ENCODE measurements at regions not wholly inside any gene's neighbourhood (a gene's known extent, or its start where the extent isn't known, plus 50 kb on each side); places are given as distances from the start of the nearest gene placed in this dataset.

DNA sequence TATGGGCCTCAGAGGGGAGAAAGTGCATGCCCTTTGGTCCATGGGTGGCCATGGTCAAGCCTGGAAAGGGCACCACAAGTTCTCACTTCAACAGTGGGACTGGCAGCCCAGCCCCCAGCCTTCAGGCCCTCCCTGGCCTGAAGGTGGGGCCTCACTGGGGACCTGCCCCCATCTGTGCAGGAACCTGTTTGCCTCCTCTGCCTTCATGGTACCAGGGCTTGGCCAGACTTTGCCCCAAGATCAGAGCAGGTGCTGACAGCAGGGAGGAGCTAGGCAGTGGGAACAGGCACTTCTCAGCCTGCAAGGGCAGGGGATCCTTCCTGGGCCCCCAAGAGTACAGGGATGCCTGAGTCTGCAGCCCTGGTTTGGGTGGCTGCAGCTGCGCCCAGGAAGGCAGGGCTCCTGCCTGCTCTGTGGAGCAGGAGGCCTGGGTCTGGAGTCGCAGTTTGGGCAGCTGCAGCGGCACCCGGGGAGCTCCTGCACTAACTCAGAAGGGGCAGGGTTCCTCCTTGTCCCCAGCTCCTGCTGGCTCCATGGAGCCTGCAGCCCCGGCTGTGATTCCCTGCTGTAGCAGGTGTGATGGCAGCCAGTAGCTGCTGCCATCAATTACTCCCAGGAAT, 460.1 kb upstream of the NCAM2 start:
- no peaks in the 10 kb centered on the region for H3K4me1 Mint-ChIP-seq
- Histone ChIP-seq H3K4me1 (ENCODE audit: control insufficient read depth, insufficient read depth, low read length) (no peaks in the 10 kb centered on the region), H3K4me3 (ENCODE audit: low read length) (no peak overlapping the region), H3K27ac (ENCODE audit: low read depth, low read length) (no peak overlapping the region), H3K27me3 (ENCODE audit: control insufficient read depth, insufficient read depth, low read length, poor library complexity, severe bottlenecking) (no peaks in the 10 kb centered on the region), H3K36me3 (ENCODE audit: control insufficient read depth, insufficient read depth, low read length) (no peaks in the 10 kb centered on the region), H3K9me3 (ENCODE audit: control insufficient read depth, low read length) (no peaks in the 10 kb centered on the region), H3K9ac (ENCODE audit: extremely low read depth, low read length, poor library complexity, severe bottlenecking) (no peak overlapping the region)
- H3K9me3 Mint-ChIP-seq: no peaks in the 10 kb centered on the region
- TF ChIP-seq, protein P1, sequence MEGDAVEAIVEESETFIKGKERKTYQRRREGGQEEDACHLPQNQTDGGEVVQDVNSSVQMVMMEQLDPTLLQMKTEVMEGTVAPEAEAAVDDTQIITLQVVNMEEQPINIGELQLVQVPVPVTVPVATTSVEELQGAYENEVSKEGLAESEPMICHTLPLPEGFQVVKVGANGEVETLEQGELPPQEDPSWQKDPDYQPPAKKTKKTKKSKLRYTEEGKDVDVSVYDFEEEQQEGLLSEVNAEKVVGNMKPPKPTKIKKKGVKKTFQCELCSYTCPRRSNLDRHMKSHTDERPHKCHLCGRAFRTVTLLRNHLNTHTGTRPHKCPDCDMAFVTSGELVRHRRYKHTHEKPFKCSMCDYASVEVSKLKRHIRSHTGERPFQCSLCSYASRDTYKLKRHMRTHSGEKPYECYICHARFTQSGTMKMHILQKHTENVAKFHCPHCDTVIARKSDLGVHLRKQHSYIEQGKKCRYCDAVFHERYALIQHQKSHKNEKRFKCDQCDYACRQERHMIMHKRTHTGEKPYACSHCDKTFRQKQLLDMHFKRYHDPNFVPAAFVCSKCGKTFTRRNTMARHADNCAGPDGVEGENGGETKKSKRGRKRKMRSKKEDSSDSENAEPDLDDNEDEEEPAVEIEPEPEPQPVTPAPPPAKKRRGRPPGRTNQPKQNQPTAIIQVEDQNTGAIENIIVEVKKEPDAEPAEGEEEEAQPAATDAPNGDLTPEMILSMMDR (conservative IDR thresholded peaks at IDR 0.05): no peak
- no peak overlapping the region for H3K4me3 Mint-ChIP-seq
- no peaks in the 10 kb centered on the region for H3K36me3 Mint-ChIP-seq (ENCODE audit: low read depth)
- no peak for DNase-seq
- WGBS, 2 experiments (ENCODE audit: insufficient coverage in 1 of 2, insufficient read length in 1 of 2): 89 to 95% methylated on average over 4 to 5 of the region's 5 CpGs
- no peaks in the 10 kb centered on the region for H3K27me3 Mint-ChIP-seq (ENCODE audit: insufficient read depth)
- H3K27ac Mint-ChIP-seq: no peak overlapping the region

DNA sequence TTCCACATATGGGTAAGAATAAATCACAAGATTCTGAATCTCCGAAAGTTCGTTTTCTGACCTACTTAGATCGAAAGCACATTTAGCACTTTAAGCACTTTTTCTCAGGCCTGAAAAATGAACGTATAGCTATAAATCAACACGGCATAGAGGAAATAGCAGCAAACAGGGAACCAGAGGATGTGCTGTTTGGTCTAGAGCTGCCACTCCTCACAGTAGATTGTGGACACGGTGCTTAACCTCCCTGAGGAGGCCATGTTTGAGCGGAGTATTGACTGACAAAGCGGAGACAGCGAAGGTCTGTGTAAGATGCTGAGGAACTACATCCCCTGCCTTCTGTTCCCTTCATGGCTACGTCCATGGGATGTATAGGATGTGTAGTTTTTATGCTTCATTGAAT, 452.8 kb upstream of the NCAM2 start:
- H3K27ac ChIP-seq (ENCODE audit: low read depth, low read length): no peak overlapping the region
- no peaks in the 10 kb centered on the region for H3K36me3 ChIP-seq (ENCODE audit: control insufficient read depth, insufficient read depth, low read length)
- H3K9me3 ChIP-seq (ENCODE audit: control insufficient read depth, low read length): no peaks in the 10 kb centered on the region
- WGBS, 2 experiments (ENCODE audit: insufficient coverage in 1 of 2, insufficient read length in 1 of 2): 94 to 98% methylated on average over 4 to 10 of the region's 10 CpGs
- TF ChIP-seq, protein P1 (conservative IDR thresholded peaks at IDR 0.05): no peak
- no peak for DNase-seq
- Mint-ChIP-seq H3K36me3 (ENCODE audit: low read depth) (no peaks in the 10 kb centered on the region), H3K4me1 (no peaks in the 10 kb centered on the region), H3K27me3 (ENCODE audit: insufficient read depth) (no peaks in the 10 kb centered on the region), H3K9me3 (no peaks in the 10 kb centered on the region), H3K4me3 (no peak overlapping the region), H3K27ac (no peak overlapping the region)
- no peaks in the 10 kb centered on the region for H3K4me1 ChIP-seq (ENCODE audit: control insufficient read depth, insufficient read depth, low read length)
- no peaks in the 10 kb centered on the region for H3K27me3 ChIP-seq (ENCODE audit: control insufficient read depth, insufficient read depth, low read length, poor library complexity, severe bottlenecking)
- H3K4me3 ChIP-seq (ENCODE audit: low read length): no peak overlapping the region
- no peak overlapping the region for H3K9ac ChIP-seq (ENCODE audit: extremely low read depth, low read length, poor library complexity, severe bottlenecking)

DNA sequence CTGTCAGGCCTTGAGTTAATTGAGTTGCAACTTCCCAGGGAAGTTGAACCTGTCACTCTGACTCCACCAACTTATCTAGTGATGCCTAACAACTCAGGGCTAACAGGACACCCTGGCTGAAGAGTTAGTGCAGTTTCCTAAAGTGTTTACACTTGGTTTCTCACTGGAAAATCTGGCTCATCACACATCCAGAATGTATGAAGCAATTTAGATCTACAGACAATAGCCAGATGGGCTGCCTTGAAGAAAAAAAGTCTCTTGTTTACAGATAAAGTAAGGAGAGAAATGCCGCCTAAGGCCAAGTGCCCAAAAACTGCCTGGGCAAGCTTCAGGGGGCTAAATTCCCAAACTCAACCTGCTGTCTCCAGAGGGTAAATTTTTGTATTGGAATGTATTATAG, 446.3 kb upstream of the NCAM2 start:
- no peaks in the 10 kb centered on the region for H3K4me1 ChIP-seq (ENCODE audit: control insufficient read depth, insufficient read depth, low read length)
- H3K27me3 ChIP-seq (ENCODE audit: control insufficient read depth, insufficient read depth, low read length, poor library complexity, severe bottlenecking): no peaks in the 10 kb centered on the region
- no peak overlapping the region for H3K27ac Mint-ChIP-seq
- H3K36me3 ChIP-seq (ENCODE audit: control insufficient read depth, insufficient read depth, low read length): no peaks in the 10 kb centered on the region
- H3K27ac ChIP-seq (ENCODE audit: low read depth, low read length): no peak overlapping the region
- H3K9me3 Mint-ChIP-seq: no peaks in the 10 kb centered on the region
- no peaks in the 10 kb centered on the region for H3K27me3 Mint-ChIP-seq (ENCODE audit: insufficient read depth)
- 86% methylated on average over 1 of the region's 1 CpG for WGBS, 2 experiments (ENCODE audit: insufficient coverage in 1 of 2, insufficient read length in 1 of 2)
- TF ChIP-seq, protein P1 (conservative IDR thresholded peaks at IDR 0.05): no peak
- H3K9me3 ChIP-seq (ENCODE audit: control insufficient read depth, low read length): no peaks in the 10 kb centered on the region
- no peak overlapping the region for H3K4me3 ChIP-seq (ENCODE audit: low read length)
- H3K9ac ChIP-seq (ENCODE audit: extremely low read depth, low read length, poor library complexity, severe bottlenecking): no peak overlapping the region
- no peaks in the 10 kb centered on the region for H3K4me1 Mint-ChIP-seq
- H3K36me3 Mint-ChIP-seq (ENCODE audit: low read depth): no peaks in the 10 kb centered on the region
- no peak for DNase-seq
- H3K4me3 Mint-ChIP-seq: no peak overlapping the region

Data from endodermal cell (in vitro differentiated cells).